ENCODE measurements at regions not wholly inside any gene's neighbourhood (a gene's known extent, or its start where the extent isn't known, plus 50 kb on each side); places are given as distances from the start of the nearest gene placed in this dataset.

GRCh38 chr18:11323359-11323819 is 174.0 kb upstream of the PIEZO2 start (continued):
- TF ChIP-seq TRIM22 (IDR thresholded peaks at IDR 0.05) (no peak), ZNF20 (CRISPR knock-in tag; IDR thresholded peaks at IDR 0.05) (no peak), GRHL1 (CRISPR knock-in tag; conservative IDR thresholded peaks at IDR 0.05) (no peak), SP1 (IDR thresholded peaks at IDR 0.05) (no peak), SP1 (CRISPR knock-in tag; IDR thresholded peaks at IDR 0.05) (no peak), LRRFIP1 (CRISPR knock-in tag; conservative IDR thresholded peaks at IDR 0.05) (no peak), ATF7 (IDR thresholded peaks at IDR 0.05) (no peak), ATF7 (CRISPR knock-in tag; IDR thresholded peaks at IDR 0.05) (no peak), SALL1 (CRISPR knock-in tag; IDR thresholded peaks at IDR 0.05) (peak; percentile 47; the same call in 1 of the 2 replicates), ZNF513 (CRISPR knock-in tag; conservative IDR thresholded peaks at IDR 0.05) (no peak), RAD51 (IDR thresholded peaks at IDR 0.05; ENCODE audit: borderline replicate concordance) (no peak; the same call in 1 of the 2 replicates), TEAD3 (CRISPR knock-in tag; optimal IDR thresholded peaks at IDR 0.05; ENCODE audit: borderline replicate concordance) (peak; percentile 51), ZNF703 (CRISPR knock-in tag; IDR thresholded peaks at IDR 0.05; ENCODE audit: borderline replicate concordance) (no peak), BRF2 (CRISPR knock-in tag; IDR thresholded peaks at IDR 0.05) (no peak), ZNF383 (CRISPR knock-in tag; IDR thresholded peaks at IDR 0.05; ENCODE audit: borderline replicate concordance) (no peak), TARDBP (CRISPR knock-in tag; IDR thresholded peaks at IDR 0.05) (no peak), ZNF430 (CRISPR knock-in tag; IDR thresholded peaks at IDR 0.05) (no peak), KDM4B (CRISPR knock-in tag; IDR thresholded peaks at IDR 0.05) (no peak), NCOA2 (CRISPR knock-in tag; IDR thresholded peaks at IDR 0.05) (no peak)
- TF ChIP-seq, protein P1, sequence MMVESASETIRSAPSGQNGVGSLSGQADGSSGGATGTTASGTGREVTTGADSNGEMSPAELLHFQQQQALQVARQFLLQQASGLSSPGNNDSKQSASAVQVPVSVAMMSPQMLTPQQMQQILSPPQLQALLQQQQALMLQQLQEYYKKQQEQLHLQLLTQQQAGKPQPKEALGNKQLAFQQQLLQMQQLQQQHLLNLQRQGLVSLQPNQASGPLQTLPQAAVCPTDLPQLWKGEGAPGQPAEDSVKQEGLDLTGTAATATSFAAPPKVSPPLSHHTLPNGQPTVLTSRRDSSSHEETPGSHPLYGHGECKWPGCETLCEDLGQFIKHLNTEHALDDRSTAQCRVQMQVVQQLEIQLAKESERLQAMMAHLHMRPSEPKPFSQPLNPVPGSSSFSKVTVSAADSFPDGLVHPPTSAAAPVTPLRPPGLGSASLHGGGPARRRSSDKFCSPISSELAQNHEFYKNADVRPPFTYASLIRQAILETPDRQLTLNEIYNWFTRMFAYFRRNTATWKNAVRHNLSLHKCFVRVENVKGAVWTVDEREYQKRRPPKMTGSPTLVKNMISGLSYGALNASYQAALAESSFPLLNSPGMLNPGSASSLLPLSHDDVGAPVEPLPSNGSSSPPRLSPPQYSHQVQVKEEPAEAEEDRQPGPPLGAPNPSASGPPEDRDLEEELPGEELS (CRISPR knock-in tag; IDR thresholded peaks at IDR 0.05): no peak
